Esophagus squamous epithelium (tissue), 4 donors: ENCODE measurements at regions not wholly inside any gene's neighbourhood (a gene's known extent, or its start where the extent isn't known, plus 50 kb on each side); places are given as distances from the start of the nearest gene placed in this dataset.

Experiments
- CTCF ChIP-seq, 6 experiments: fragments of 450-650 bp in 4 of 6; fragments of 200-600 bp in 2 of 6; sonication (generic) in 2 of 6; IDR thresholded peaks; one replicate each; pipeline ENCODE4 v1.5.1; 2016 to 2019; ENCODE audit warnings: antibody characterized with exemption in 6 of 6, mild to moderate bottlenecking in 4 of 6, moderate library complexity in 4 of 6
- POLR2A ChIP-seq, 4 donors: fragments of 450-650 bp; IDR thresholded peaks; one replicate each; pipeline ENCODE4 v1.6.1; 2017; ENCODE audit warnings: antibody characterized with exemption in 4 of 4, mild to moderate bottlenecking in 4 of 4, moderate library complexity in 3 of 4

- TF ChIP-seq POLR2A (IDR thresholded peaks at IDR 0.05), result no peak
- TF ChIP-seq CTCF (IDR thresholded peaks at IDR 0.05), result no peak
These were observed 50.9 kb upstream of the ZNF354B start for GRCh38 chr5:178808886-178809285.
